H1 (cell line): ENCODE measurements at regions not wholly inside any gene's neighbourhood (a gene's known extent, or its start where the extent isn't known, plus 50 kb on each side); places are given as distances from the start of the nearest gene placed in this dataset.

Experiments
- CTCF ChIA-PET: fragments of 300-600 bp; sonication (Branson Sonifier 250); formaldehyde crosslinking; loops from one replicate; lab custom pipeline; 2021; ENCODE audit not compliant: partially characterized antibody; lab: Charles Lee
- POLR2A ChIA-PET: fragments of 300-600 bp; sonication (Branson Sonifier 250); formaldehyde crosslinking; loops from one replicate; lab custom pipeline; 2021; ENCODE audit warnings: inconsistent platforms; ENCODE audit not compliant: partially characterized antibody; lab: Charles Lee
- DNase-seq, 2 experiments: peaks; one replicate each; pipeline versions ENCODE4 v3.0.0 to v3.0.0-alpha.2; 2010 to 2022; ENCODE audit warnings: low spot score in 2 of 2, low read depth in 1 of 2, mixed read lengths in 1 of 2
- FAIRE-seq: peaks from 2 replicates; lab custom pipeline; 2011; peaks lifted over from hg19 to GRCh38; lab: Jason Lieb, UNC
- H2AFZ ChIP-seq: 2 replicates; pipeline ENCODE4 v1.8.1; 2012; ENCODE audit warnings: low read length, inconsistent platforms
- H2AK5ac ChIP-seq: 2 replicates; pipeline ENCODE4 v1.6.1; 2013; ENCODE audit warnings: low read depth, low read length
- H2BK120ac ChIP-seq: replicated peaks from 2 replicates; pipeline ENCODE3; 2013; ENCODE audit warnings: low read depth, low read length, inconsistent platforms
- H2BK12ac ChIP-seq: 2 replicates; pipeline ENCODE4 v1.6.1; 2013; ENCODE audit warnings: low read depth, low read length
- H2BK15ac ChIP-seq: 2 replicates; pipeline ENCODE4 v1.6.1; 2013; ENCODE audit warnings: low read length
- H2BK20ac ChIP-seq: 2 replicates; pipeline ENCODE4 v1.6.1; 2013; ENCODE audit warnings: low read length
- H2BK5ac ChIP-seq: 2 replicates; pipeline ENCODE4 v1.6.1; 2013; ENCODE audit warnings: low read depth, low read length
- H3K14ac ChIP-seq: 2 replicates; pipeline ENCODE4 v1.6.1; 2013; ENCODE audit warnings: inconsistent platforms; ENCODE audit not compliant: insufficient read length
- H3K18ac ChIP-seq: 2 replicates; pipeline ENCODE4 v1.6.1; 2013; ENCODE audit warnings: low read length; ENCODE audit errors: extremely low read depth
- H3K23ac ChIP-seq: 2 replicates; pipeline ENCODE4 v1.6.1; 2013; ENCODE audit warnings: inconsistent platforms; ENCODE audit not compliant: insufficient read length
- H3K23me2 ChIP-seq: 2 replicates; pipeline ENCODE4 v1.6.1; 2013; ENCODE audit warnings: low read depth, low read length
- H3K27ac ChIP-seq: 2 replicates; pipeline ENCODE4 v1.6.1; 2011; ENCODE audit warnings: low read depth, low read length, inconsistent platforms
- H3K27me3 ChIP-seq, 4 experiments: replicated peaks in 1 of 4; 1 replicate in 1 of 4; 2 replicates in 3 of 4; pipeline versions ENCODE4 v1.6.1 to v1.8.1; 2011 to 2013; ENCODE audit warnings: low read length in 3 of 4, mild to moderate bottlenecking in 3 of 4, inconsistent platforms in 2 of 4, mixed read lengths in 2 of 4, moderate library complexity in 1 of 4; ENCODE audit not compliant: control insufficient read depth in 3 of 4, insufficient read depth in 3 of 4; ENCODE audit errors: extremely low read depth in 1 of 4
- H3K36me3 ChIP-seq, 4 experiments: 2 replicates each; pipeline versions ENCODE4 v1.6.1 to v1.8.1; 2011 to 2013; ENCODE audit warnings: mild to moderate bottlenecking in 4 of 4, low read length in 3 of 4, moderate library complexity in 2 of 4, control low read depth in 1 of 4, inconsistent platforms in 1 of 4; ENCODE audit not compliant: insufficient read depth in 4 of 4, control insufficient read depth in 2 of 4
- H3K4ac ChIP-seq: replicated peaks from 2 replicates; pipeline ENCODE3; 2013; ENCODE audit warnings: low read length, low read depth, mixed read lengths, inconsistent platforms; ENCODE audit not compliant: insufficient read length
- H3K4me1 ChIP-seq, 4 experiments: replicated peaks in 1 of 4; 1 replicate in 1 of 4; 2 replicates in 3 of 4; pipeline versions ENCODE4 v1.6.1 to v1.8.1; 2011 to 2013; ENCODE audit warnings: low read length in 3 of 4, inconsistent platforms in 2 of 4, mixed read lengths in 1 of 4; ENCODE audit not compliant: insufficient read depth in 4 of 4, control insufficient read depth in 3 of 4
- H3K4me2 ChIP-seq, 2 experiments: 2 replicates each; pipeline versions ENCODE4 v1.6.1 to v1.8.1; 2011 to 2013; ENCODE audit warnings: low read depth in 2 of 2, low read length in 2 of 2, control low read depth in 1 of 2, inconsistent platforms in 1 of 2, mild to moderate bottlenecking in 1 of 2; ENCODE audit not compliant: insufficient read depth in 1 of 2
- H3K4me3 ChIP-seq, 4 experiments: fragments of 200-600, 300-600 bp in 1 of 4; sonication (generic), shearing (Covaris generic), sonication (Bioruptor Twin) in 1 of 4; 2 replicates each; pipeline versions ENCODE4 v1.5.1 to v1.8.1; 2011 to 2016; ENCODE audit warnings: low read length in 4 of 4, low read depth in 3 of 4, control low read depth in 2 of 4, inconsistent platforms in 2 of 4, mild to moderate bottlenecking in 2 of 4, mixed read lengths in 1 of 4, moderate library complexity in 1 of 4; ENCODE audit not compliant: insufficient read depth in 2 of 4; ENCODE audit errors: extremely low read depth in 1 of 4
- H3K56ac ChIP-seq: replicated peaks from 2 replicates; pipeline ENCODE3; 2013; ENCODE audit warnings: low read depth, mild to moderate bottlenecking, mixed read lengths, low read length, inconsistent platforms; ENCODE audit not compliant: insufficient read length
- H3K79me1 ChIP-seq: 2 replicates; pipeline ENCODE4 v1.6.1; 2013; ENCODE audit warnings: low read depth, low read length, control low read depth
- H3K79me2 ChIP-seq, 2 experiments: 2 replicates each; pipeline versions ENCODE4 v1.6.1 to v1.8.1; 2012 to 2013; ENCODE audit warnings: low read length in 2 of 2, mild to moderate bottlenecking in 2 of 2, inconsistent platforms in 1 of 2; ENCODE audit not compliant: insufficient read depth in 2 of 2, control insufficient read depth in 1 of 2
- H3K9ac ChIP-seq, 4 experiments: replicated peaks in 1 of 4; 1 replicate in 1 of 4; 2 replicates in 3 of 4; pipeline versions ENCODE4 v1.6.1 to v1.8.1; 2011 to 2013; ENCODE audit warnings: low read depth in 3 of 4, low read length in 3 of 4, control low read depth in 2 of 4, mild to moderate bottlenecking in 2 of 4, moderate library complexity in 2 of 4, inconsistent platforms in 1 of 4; ENCODE audit errors: extremely low read depth in 1 of 4
- H3K9me3 ChIP-seq, 2 experiments: 2 replicates each; pipeline versions ENCODE4 v1.6.1 to v1.8.1; 2012 to 2013; ENCODE audit warnings: mild to moderate bottlenecking in 2 of 2, moderate library complexity in 2 of 2, control low read depth in 1 of 2, inconsistent platforms in 1 of 2, low read depth in 1 of 2, low read length in 1 of 2, mixed read lengths in 1 of 2; ENCODE audit not compliant: insufficient read depth in 2 of 2
- H4K20me1 ChIP-seq, 2 experiments: replicated peaks in 1 of 2; 2 replicates each; pipeline versions ENCODE3 to v1.8.1; 2011 to 2013; ENCODE audit warnings: inconsistent platforms in 2 of 2, low read length in 2 of 2, mild to moderate bottlenecking in 1 of 2; ENCODE audit not compliant: insufficient read depth in 2 of 2, control insufficient read depth in 1 of 2
- H4K5ac ChIP-seq: 2 replicates; pipeline ENCODE4 v1.6.1; 2013; ENCODE audit warnings: low read length, low read depth, mixed read lengths, inconsistent platforms; ENCODE audit not compliant: insufficient read length
- H4K8ac ChIP-seq: 2 replicates; pipeline ENCODE4 v1.8.0; 2013; ENCODE audit warnings: mild to moderate bottlenecking, moderate library complexity, low read length, inconsistent platforms; ENCODE audit not compliant: insufficient read depth; ENCODE audit errors: extremely low read depth
- H4K91ac ChIP-seq: replicated peaks from 2 replicates; pipeline ENCODE3; 2013; ENCODE audit warnings: low read length, mixed read lengths, inconsistent platforms; ENCODE audit not compliant: insufficient read length
- ASH2L ChIP-seq: fragments of 200-600, 300-600 bp; sonication (generic); IDR thresholded peaks from one replicate; pipeline ENCODE4 v1.7.1; 2017; ENCODE audit warnings: low read length
- BCL11A ChIP-seq, 2 experiments: IDR thresholded peaks; one replicate each; pipeline ENCODE4 v1.6.1; 2011; ENCODE audit warnings: low read depth in 2 of 2, low read length in 2 of 2, mild to moderate bottlenecking in 2 of 2
- CEBPB ChIP-seq: IDR thresholded peaks from 2 replicates; pipeline ENCODE4 v1.6.1; 2012; ENCODE audit warnings: low read depth, low read length
- CHD2 ChIP-seq: IDR thresholded peaks from 2 replicates; pipeline ENCODE4 v1.6.1; 2012; ENCODE audit warnings: low read length, improper control_type of control experiment
- POLR2A ChIP-seq, 2 experiments: IDR thresholded peaks; 1 replicate in 1 of 2; 2 replicates in 1 of 2; pipeline ENCODE4 v1.6.1; 2011; ENCODE audit warnings: low read depth in 2 of 2, low read length in 2 of 2, mild to moderate bottlenecking in 2 of 2; ENCODE audit errors: control extremely low read depth in 1 of 2
- SAP30 ChIP-seq: fragments of 300-600 bp; sonication (generic); IDR thresholded peaks from 2 replicates; pipeline ENCODE4 v1.7.1; 2012; ENCODE audit warnings: low read length, moderate library complexity, mild to moderate bottlenecking, inconsistent platforms; ENCODE audit not compliant: insufficient read depth, insufficient replicate concordance
- SP2 ChIP-seq: IDR thresholded peaks from 2 replicates; pipeline ENCODE4 v1.6.1; 2012; ENCODE audit warnings: mild to moderate bottlenecking, low read length, inconsistent platforms
- TBP ChIP-seq: IDR thresholded peaks from 2 replicates; pipeline ENCODE4 v1.6.1; 2011; ENCODE audit warnings: low read depth, low read length, improper control_type of control experiment
- WGBS, 2 experiments: shearing (Covaris generic) in 1 of 2; methylation state at CpG; one replicate each; pipeline versions ENCODE4 v1.1.6 to v1.1.7; 2013 to 2015; ENCODE audit warnings: low lambda C conversion rate in 2 of 2, mixed read lengths in 2 of 2, inconsistent platforms in 1 of 2, low coverage in 1 of 2, missing lambda C conversion rate in 1 of 2; ENCODE audit not compliant: insufficient replicate concordance in 2 of 2, insufficient coverage in 1 of 2, insufficient read length in 1 of 2; ENCODE audit errors: extremely low coverage in 1 of 2, missing lambda C conversion rate in 1 of 2; 5-methylcytosine and 5-hydroxymethylcytosine counted together

- H2BK20ac ChIP-seq = no peak overlapping the region
- no peak overlapping the region for H3K23ac ChIP-seq
- no peak for DNase-seq
- 86% methylated on average over 2 of the region's 2 CpGs; no CpG with 5 or more reads in 1 of the 2 experiments for WGBS, 2 experiments
- H3K36me3 ChIP-seq = no peaks in the 10 kb centered on the region
- peak overlapping the region; percentile 56 for H4K91ac ChIP-seq
- H3K56ac ChIP-seq = no peak overlapping the region
- no peaks in the 10 kb centered on the region for H3K79me1 ChIP-seq
- H2BK120ac ChIP-seq = no peak overlapping the region
- FAIRE-seq = no peak
- no peak overlapping the region for H3K4me2 ChIP-seq
- no peak overlapping the region for H3K14ac ChIP-seq
- TF ChIP-seq BCL11A (IDR thresholded peaks at IDR 0.05; ENCODE audit: low read depth in 2 of 2, low read length in 2 of 2) = no peak
- no peak for TF ChIP-seq SP2
- no peak for TF ChIP-seq CHD2
- no peak for TF ChIP-seq SAP30
- TF ChIP-seq TBP = no peak
- TF ChIP-seq ASH2L = no peak
- TF ChIP-seq CEBPB = no peak
- TF ChIP-seq POLR2A (IDR thresholded peaks at IDR 0.05; ENCODE audit: control extremely low read depth in 1 of 2, low read depth in 2 of 2, low read length in 2 of 2) = no peak
- H3K79me2 ChIP-seq = no peaks in the 10 kb centered on the region
- peak overlapping the region; percentile 82; the same call in 1 of the 2 replicates for H2AK5ac ChIP-seq
- no peaks in the 10 kb centered on the region for H4K20me1 ChIP-seq
- H2BK12ac ChIP-seq = peak overlapping the region; percentile 39; the same call in 1 of the 2 replicates
- H3K18ac ChIP-seq = no peak overlapping the region
- no peak overlapping the region for H3K9ac ChIP-seq
- H3K23me2 ChIP-seq = no peaks in the 10 kb centered on the region
- H3K9me3 ChIP-seq = no peaks in the 10 kb centered on the region
- H4K8ac ChIP-seq = peak overlapping the region; percentile 75; the same call in 1 of the 2 replicates
- H2AFZ ChIP-seq = 0 out of 2 replicates have a peak overlapping the region, but pooled peaks have one; percentile 42
- no peaks in the 10 kb centered on the region for H3K27me3 ChIP-seq
- no peak overlapping the region for H3K27ac ChIP-seq
- peaks cover 2 to 7% (median 5%) of the 10 kb centered on the region in 4 experiments; a peak in 6 of 7 replicates for H3K4me1 ChIP-seq
- no peak overlapping the region for H2BK15ac ChIP-seq
- no peak overlapping the region for H3K4me3 ChIP-seq
- peak overlapping the region; percentile 72; the same call in 1 of the 2 replicates for H2BK5ac ChIP-seq
- POLR2A ChIA-PET = no interaction called here
- peak overlapping the region; percentile 1 for H4K5ac ChIP-seq
- H3K4ac ChIP-seq = peak overlapping the region; percentile 71
- CTCF ChIA-PET = interaction anchor here (1.1 kb wide), 1 partner anchor 8 kb away, joined by 3 read pairs; no protein-coding TSS in a partner anchor
Observed at GRCh38 chr5:142382186-142382585, 57.4 kb upstream of the SPRY4 start.
